Panc1 (cell line): ENCODE measurements at regions not wholly inside any gene's neighbourhood (a gene's known extent, or its start where the extent isn't known, plus 50 kb on each side); places are given as distances from the start of the nearest gene placed in this dataset.

Source experiments
- ATAC-seq: fragments of 200-7000 bp; cut with Tn5 transposase; 2 replicates; pipeline ENCODE4 v1.9.1; 2020; ENCODE audit warnings: mild to moderate bottlenecking, moderate library complexity
- BruUV-seq: library from RNA; stranded (reverse); fragments of 400-500 nt; replicated peaks from 2 replicates; lab custom pipeline; 2021; lab: Mats Ljungman, UMichigan
- CTCF ChIA-PET: fragments of 300-600 bp; sonication (Branson Sonifier 250); formaldehyde crosslinking; loops from one replicate; lab custom pipeline; 2022; ENCODE audit warnings: antibody characterized with exemption; lab: Charles Lee
- POLR2A ChIA-PET: fragments of 300-600 bp; sonication (Branson Sonifier 250); formaldehyde crosslinking; loops from one replicate; lab custom pipeline; 2022; ENCODE audit warnings: antibody characterized with exemption; lab: Charles Lee
- DNase-seq: peaks from one replicate; pipeline ENCODE4 v3.0.0-alpha.2; 2010; ENCODE audit warnings: low read depth, low spot score
- H3K27ac ChIP-seq: 2 replicates; pipeline ENCODE4 v1.5.1; 2011; ENCODE audit warnings: mild to moderate bottlenecking, low read length, inconsistent platforms
- H3K27me3 ChIP-seq: fragments of 200-500 bp; sonication (Bioruptor generic); 2 replicates; pipeline ENCODE4 v1.6.0; 2014; ENCODE audit warnings: low read length, inconsistent platforms; ENCODE audit not compliant: control insufficient read depth, insufficient read depth
- H3K36me3 ChIP-seq: fragments of 200-500 bp; sonication (Bioruptor generic); 2 replicates; pipeline ENCODE4 v1.5.1; 2014; ENCODE audit warnings: inconsistent platforms, mild to moderate bottlenecking, low read length, moderate library complexity; ENCODE audit not compliant: control insufficient read depth, insufficient read depth
- H3K4me1 ChIP-seq: 2 replicates; pipeline ENCODE4 v1.5.1; 2011; ENCODE audit warnings: inconsistent platforms, mild to moderate bottlenecking, low read length, moderate library complexity; ENCODE audit not compliant: control insufficient read depth, insufficient read depth
- H3K4me3 ChIP-seq, 2 experiments: 2 replicates each; pipeline ENCODE4 v1.5.1; 2011 to 2012; ENCODE audit warnings: low read depth in 2 of 2, low read length in 2 of 2, mild to moderate bottlenecking in 2 of 2, inconsistent platforms in 1 of 2, moderate library complexity in 1 of 2
- H3K9me3 ChIP-seq: fragments of 200-500 bp; sonication (Bioruptor generic); 2 replicates; pipeline ENCODE4 v1.5.1; 2014; ENCODE audit warnings: low read depth, mild to moderate bottlenecking, inconsistent platforms, low read length, moderate library complexity; ENCODE audit not compliant: control insufficient read depth, insufficient read depth
- CTCF ChIP-seq: fragments of 450-650 bp; IDR thresholded peaks from 2 replicates; pipeline ENCODE4 v1.5.1; 2017; ENCODE audit warnings: mild to moderate bottlenecking
- POLR2AphosphoS5 ChIP-seq: IDR thresholded peaks from 2 replicates; pipeline ENCODE4 v1.6.1; 2012; ENCODE audit warnings: mild to moderate bottlenecking, low read depth, low read length, moderate library complexity
- REST ChIP-seq, 2 experiments: IDR thresholded peaks; 2 replicates each; pipeline ENCODE4 v1.6.1; 2011 to 2012; ENCODE audit warnings: low read depth in 2 of 2, control low read depth in 1 of 2, low read length in 1 of 2, mild to moderate bottlenecking in 1 of 2, moderate library complexity in 1 of 2; ENCODE audit not compliant: insufficient read depth in 1 of 2
- SIN3A ChIP-seq: IDR thresholded peaks from 2 replicates; pipeline ENCODE4 v1.6.1; 2012; ENCODE audit warnings: low read depth, mild to moderate bottlenecking, low read length, moderate library complexity, borderline replicate concordance; ENCODE audit not compliant: insufficient read depth
- TCF7L2 ChIP-seq: IDR thresholded peaks from 2 replicates; pipeline ENCODE4 v1.6.1; 2011; ENCODE audit warnings: mild to moderate bottlenecking, low read depth, low read length, inconsistent platforms
- in situ Hi-C: cut with HindIII; loops from 2 replicates; pipeline ENCODE4 v1.10.0; 2016; ENCODE audit warnings: low sequenced_read_pairs, low pct_unique_long_range_greater_than_20kb
- intact Hi-C: fragments of 100-400 bp; cut with micrococcal nuclease; formaldehyde crosslinking; loops from one replicate; pipeline ENCODE4 v1.10.0; 2022; ENCODE audit not compliant: unreplicated experiment

GRCh38 chr3:163572856-163573255, 1505.4 kb downstream of the SI start:
- no TSS peak for BruUV-seq
- in situ Hi-C loops: no loop called here
- intact Hi-C loops: no loop called here
- ChIA-PET CTCF (no interaction called here), POLR2A (no interaction called here)
- Histone ChIP-seq H3K36me3 (no peaks in the 10 kb centered on the region), H3K27me3 (no peaks in the 10 kb centered on the region), H3K4me3 (no peak overlapping the region), H3K27ac (no peak overlapping the region), H3K4me1 (no peaks in the 10 kb centered on the region), H3K9me3 (no peaks in the 10 kb centered on the region; the same call in 1 of the 2 replicates)
- no peak for ATAC-seq
- no peak for DNase-seq
- TF ChIP-seq CTCF: no peak
- TF ChIP-seq SIN3A: no peak
- TF ChIP-seq POLR2AphosphoS5: no peak
- TF ChIP-seq REST (IDR thresholded peaks at IDR 0.05; ENCODE audit: insufficient read depth in 1 of 2, low read depth in 2 of 2, low read length in 1 of 2): no peak
- TF ChIP-seq TCF7L2: no peak

GRCh38 chr3:163563485-163563884, 1514.8 kb downstream of the SI start:
- H3K27me3 ChIP-seq: no peaks in the 10 kb centered on the region
- no peak for DNase-seq
- TF ChIP-seq SIN3A: no peak
- no peak for TF ChIP-seq REST (IDR thresholded peaks at IDR 0.05; ENCODE audit: insufficient read depth in 1 of 2, low read depth in 2 of 2, low read length in 1 of 2)
- POLR2A ChIA-PET: no interaction called here
- H3K4me1 ChIP-seq: no peaks in the 10 kb centered on the region
- in situ Hi-C loops: no loop called here
- no peak overlapping the region for H3K4me3 ChIP-seq
- no peaks in the 10 kb centered on the region for H3K36me3 ChIP-seq
- no TSS peak for BruUV-seq
- no peak for ATAC-seq
- no peaks in the 10 kb centered on the region; the same call in 1 of the 2 replicates for H3K9me3 ChIP-seq
- CTCF ChIA-PET: no interaction called here
- intact Hi-C loops: no loop called here
- H3K27ac ChIP-seq: no peak overlapping the region
